GM12872 (cell line): ENCODE measurements at regions not wholly inside any gene's neighbourhood (a gene's known extent, or its start where the extent isn't known, plus 50 kb on each side); places are given as distances from the start of the nearest gene placed in this dataset.

Experiments used
- TF ChIP-seq, protein P1 (sequence below): IDR thresholded peaks from 3 replicates; pipeline ENCODE4 v1.5.1; 2011; ENCODE audit warnings: low read depth, mild to moderate bottlenecking, low read length, moderate library complexity; ENCODE audit not compliant: insufficient read depth

DNA sequence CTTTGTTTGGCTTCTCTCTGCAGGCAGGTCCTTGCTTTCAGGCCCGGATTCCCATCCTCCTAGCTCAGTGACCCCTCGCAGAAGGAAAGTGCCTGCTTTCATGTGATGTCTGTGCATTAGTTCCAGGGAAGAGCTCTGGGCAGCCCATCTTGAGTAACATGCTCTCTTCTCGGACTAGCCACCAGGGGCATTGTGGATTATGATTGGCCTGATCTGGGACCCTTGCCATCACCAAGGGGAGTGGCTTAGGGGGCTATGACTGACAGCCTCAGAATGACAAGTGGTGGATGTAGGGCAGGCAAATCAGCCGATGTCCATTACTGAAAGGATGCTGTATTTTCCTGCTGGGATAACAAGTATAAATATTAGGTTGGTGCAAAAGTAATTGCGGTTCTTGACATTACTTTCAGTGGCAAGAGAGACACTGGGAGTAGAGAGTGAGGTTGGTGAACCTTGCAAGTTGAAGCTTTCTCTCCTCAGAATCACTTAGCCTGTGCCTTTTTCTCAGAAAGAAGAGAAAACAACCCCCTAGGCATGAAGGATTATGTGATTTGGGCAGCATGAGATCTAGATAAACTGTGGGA, 71.5 kb upstream of the MPHOSPH6 start:
- TF ChIP-seq, protein P1, sequence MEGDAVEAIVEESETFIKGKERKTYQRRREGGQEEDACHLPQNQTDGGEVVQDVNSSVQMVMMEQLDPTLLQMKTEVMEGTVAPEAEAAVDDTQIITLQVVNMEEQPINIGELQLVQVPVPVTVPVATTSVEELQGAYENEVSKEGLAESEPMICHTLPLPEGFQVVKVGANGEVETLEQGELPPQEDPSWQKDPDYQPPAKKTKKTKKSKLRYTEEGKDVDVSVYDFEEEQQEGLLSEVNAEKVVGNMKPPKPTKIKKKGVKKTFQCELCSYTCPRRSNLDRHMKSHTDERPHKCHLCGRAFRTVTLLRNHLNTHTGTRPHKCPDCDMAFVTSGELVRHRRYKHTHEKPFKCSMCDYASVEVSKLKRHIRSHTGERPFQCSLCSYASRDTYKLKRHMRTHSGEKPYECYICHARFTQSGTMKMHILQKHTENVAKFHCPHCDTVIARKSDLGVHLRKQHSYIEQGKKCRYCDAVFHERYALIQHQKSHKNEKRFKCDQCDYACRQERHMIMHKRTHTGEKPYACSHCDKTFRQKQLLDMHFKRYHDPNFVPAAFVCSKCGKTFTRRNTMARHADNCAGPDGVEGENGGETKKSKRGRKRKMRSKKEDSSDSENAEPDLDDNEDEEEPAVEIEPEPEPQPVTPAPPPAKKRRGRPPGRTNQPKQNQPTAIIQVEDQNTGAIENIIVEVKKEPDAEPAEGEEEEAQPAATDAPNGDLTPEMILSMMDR: no peak

DNA sequence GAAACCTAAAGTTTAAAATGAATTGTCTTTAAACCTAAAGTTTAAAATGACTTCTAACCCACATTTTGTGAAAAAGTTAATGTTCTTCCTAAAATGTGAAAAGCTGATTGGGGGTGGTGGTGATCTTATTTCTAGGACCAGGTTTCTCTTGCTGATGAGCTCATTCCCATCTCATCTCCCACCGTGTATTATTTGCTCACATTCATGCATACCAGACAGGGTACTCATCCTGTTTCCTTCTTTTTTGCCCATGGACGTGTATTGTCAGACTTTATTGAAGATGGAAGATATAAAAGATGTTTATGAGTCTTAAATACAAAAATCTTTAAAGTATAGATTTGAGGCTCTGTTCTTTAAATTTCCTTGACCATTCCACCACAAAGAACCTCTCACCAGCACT, 70.1 kb upstream of the MPHOSPH6 start:
- TF ChIP-seq, protein P1: no peak

DNA sequence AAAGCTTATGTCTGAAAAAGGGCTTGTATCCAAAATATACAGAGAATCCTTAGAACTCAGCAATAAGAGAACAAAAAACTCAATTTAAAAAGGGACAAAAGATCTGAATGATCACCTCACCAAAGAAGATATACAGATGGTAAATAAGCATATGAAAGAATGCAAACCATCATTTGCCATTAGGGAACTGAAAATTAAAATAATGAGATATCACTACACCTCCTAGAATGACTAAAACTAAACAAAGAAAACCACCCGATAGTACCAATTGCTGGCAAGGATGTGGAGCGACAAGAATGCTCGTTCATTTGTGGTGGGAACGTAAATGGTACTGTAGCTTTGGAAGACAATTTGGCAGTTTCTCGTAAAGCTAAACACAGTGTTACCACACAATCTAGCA, 66.9 kb upstream of the MPHOSPH6 start:
- TF ChIP-seq, protein P1: no peak

DNA sequence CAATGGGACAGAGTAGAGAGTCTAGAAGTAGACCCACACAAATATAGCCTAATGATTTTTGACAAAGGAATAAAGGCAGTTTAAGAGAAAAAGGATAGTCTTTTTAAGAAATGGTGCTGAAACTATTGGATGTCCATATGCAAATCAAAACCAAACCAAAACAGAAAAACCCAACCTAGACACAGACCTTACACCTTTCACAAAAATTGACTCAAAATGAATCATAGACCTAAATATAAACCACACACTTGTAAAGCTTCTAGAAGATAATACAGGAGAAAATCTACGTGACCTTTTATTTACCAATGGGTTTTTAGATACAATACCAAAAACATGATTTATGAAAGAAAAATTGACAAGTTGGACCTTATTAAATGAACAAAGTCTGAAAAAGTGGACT, 66.4 kb upstream of the MPHOSPH6 start:
- TF ChIP-seq, protein P1: no peak

DNA sequence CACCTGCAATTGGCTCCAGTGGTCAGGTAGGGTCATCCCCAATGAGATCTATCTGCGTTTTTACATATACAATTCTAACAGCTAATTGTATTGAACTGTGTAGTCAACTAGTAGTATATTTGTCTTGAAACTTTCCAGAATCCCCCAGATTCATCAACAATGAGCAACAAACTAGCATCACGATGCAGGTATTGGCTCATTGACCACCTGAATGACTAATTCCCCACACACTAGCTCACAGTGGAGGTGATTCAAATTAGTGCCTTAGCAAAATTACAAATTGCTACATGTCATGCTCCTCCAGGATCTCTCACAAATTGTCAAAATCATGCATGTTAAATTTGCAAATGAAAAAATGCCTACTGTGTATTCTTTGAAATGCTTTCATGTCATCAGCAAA, 62.8 kb upstream of the MPHOSPH6 start:
- TF ChIP-seq, protein P1: no peak

DNA sequence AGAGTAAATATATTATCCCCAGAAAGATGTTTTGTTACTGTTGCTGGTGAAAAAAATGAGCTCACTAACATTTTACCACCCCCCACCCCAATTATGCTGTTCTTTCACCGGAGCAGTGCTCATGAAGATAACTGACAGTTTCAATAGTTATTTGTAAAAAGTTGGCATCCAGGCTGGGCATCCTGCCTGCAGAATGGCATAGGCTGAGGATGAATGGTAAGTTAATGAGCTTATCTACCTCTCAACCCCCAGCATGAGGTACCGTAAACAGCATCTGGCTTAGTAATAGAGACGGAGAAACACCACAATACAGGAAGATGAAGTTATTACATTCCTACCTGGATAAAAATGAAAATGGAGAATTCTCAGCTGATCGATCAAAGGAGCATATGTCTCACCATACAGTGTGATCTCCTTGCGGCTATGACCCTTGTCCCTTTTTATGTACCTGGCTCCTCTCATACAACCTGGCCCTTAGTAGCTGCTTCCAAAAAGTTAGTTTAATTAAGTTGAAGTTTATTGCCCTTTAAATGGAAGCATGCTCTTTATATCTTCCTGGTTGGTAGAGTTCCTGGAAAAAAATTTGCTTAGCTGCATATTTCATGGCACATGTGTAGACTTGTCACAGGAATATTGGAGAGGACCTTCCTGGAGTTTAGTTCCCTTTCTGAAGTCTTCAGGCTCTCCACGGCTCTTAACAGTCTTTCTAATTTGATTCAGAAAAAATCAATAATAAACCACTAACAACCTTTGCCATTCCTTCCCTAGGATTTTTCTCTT, 61.2 kb upstream of the MPHOSPH6 start:
- TF ChIP-seq, protein P1: no peak

DNA sequence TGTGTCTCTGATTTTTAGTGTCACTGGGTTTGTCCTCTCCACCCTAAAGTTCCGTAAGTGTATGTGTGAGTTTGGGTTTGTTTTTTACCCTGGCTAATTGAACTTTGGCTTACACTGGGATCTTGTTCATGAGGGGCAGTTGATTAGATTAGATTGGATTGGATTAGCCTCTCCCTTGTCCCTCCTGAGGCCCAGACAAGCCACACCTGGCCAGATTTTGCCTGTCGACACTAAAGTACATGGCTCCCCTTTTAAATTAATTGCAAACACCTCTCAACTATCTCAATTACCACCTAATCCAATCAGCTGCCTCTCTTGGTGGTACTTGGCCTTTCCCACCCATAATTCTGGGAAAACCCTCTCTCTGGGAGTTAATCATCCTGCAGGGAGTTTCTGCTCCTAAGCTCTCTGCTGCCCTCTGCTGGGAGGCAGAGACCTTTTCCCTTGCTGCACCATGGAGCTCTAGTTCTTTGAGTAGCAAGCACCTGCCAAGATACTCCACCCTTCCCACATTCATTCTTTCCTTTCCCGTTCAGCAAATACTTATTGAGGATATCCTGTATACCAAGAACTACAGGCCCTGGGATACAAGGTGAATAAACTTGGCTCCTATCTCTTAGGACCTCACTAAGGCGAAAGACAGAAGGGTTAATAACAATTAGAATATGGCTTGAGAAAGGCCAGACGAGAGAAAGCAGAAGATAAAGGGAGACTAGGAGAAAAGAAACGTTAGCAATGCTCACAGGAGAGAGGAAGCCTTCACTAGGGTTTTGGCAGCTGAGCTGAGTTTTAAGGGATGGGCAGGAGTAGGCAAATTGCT, 60.0 kb upstream of the MPHOSPH6 start:
- TF ChIP-seq, protein P1: peak; percentile 92
